NCI-H146 (cell line): ENCODE measurements at regions not wholly inside any gene's neighbourhood (a gene's known extent, or its start where the extent isn't known, plus 50 kb on each side); places are given as distances from the start of the nearest gene placed in this dataset.
"Not testable (repeated sequence)": the region's sequence is repeated elsewhere in the genome, so short reads cannot be mapped to it uniquely, and the experiment has no call there.

ENCODE experiments used
- DNase-seq: peaks from one replicate; lab custom pipeline; 2025; lab: John Stamatoyannopoulos, UW

DNA sequence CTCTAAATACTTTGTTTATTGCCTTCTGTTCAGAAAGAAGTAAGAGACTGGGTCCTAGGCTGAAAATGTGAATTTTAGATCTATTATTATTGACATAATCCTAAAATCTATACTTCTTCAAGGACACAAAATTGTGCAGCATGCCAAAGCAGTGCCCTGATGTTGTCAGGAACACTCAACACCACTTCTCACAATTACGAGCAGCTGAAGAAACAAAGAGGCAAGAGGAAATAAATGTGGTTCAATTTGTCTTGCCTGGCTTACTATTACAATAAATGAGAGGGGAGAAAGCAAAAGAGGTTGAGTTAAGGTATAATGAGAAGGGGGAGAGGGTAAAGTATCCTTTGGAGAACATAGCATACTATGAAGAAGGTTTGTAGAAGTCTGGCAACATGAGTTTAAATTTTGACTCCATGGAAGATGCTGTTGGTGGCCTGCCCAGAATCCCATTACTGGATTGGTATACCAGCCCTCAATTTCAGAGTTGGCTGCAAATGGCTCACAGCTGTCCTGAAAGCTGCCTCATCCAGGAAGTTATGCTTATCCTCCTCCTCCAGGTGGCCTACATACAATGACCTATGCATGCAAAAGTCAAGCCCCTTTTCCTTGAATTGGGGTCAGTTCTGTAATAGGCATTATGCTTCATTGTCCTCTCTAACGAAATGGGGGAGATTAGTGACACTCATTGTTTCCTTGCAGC is 274.6 kb upstream of the SMIM30 start:
- no peak for DNase-seq

DNA sequence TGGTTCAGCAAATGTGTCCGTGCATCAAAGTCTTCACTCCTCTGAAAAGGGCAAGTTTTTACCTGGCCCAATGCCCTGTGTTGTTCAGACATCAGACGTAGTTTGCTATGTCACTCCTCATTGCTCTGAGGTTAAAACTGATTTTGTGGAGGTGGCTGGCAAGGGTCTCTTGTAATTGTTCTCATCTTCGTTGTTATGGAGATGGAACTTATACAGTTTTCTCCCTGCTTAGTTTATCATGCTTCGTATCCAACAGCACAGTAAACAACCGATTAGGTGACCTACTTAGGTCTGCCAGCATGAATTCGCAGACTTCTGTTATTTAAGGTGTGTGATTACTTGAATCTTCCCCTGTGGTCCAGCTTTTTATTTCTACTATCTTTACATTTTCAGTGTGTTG is 274.1 kb upstream of the SMIM30 start:
- no peak for DNase-seq

DNA sequence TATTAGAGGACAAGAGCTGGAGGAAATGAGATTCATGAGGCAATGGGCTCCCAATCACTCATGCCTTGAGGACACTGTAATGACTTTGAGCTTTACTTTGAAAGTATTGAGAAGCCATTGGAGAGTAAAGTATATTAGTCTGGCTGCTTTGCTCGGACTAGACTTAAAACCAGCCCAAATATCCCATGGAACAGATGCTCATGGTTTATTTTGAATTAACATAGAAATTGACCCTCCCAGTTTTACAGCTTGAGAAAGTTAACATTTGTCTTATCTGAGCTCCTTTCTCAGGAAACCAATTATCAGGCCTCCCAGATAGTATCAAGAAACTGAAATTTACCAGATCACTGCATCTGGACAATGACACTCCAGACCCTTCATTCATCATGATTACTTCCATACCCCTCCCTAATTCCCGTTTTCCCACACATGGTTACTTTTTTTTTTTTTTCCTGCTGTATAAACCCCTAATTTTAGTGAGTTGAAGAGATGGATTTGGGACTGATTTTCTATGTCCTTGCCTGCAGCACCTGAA is 270.8 kb upstream of the SMIM30 start:
- no peak for DNase-seq

DNA sequence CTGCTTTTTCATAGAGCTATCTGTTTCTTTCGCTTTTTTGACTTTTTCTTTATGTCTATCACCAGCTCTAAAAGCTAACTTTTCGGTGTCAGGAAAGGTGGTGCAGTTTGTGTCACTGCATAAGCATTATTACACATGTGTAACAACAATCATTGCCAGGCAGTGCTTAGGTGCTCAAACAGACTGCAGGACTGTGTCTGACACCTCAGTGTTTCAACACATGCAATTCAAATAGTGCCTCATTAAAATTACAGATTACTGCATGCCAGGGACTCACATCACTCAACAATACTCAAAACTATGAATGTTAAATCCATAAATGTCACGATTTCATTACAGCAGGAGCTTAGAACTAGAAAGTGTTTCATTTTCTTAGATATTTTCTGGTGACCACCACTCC is 265.3 kb upstream of the SMIM30 start:
- DNase-seq: no peak

DNA sequence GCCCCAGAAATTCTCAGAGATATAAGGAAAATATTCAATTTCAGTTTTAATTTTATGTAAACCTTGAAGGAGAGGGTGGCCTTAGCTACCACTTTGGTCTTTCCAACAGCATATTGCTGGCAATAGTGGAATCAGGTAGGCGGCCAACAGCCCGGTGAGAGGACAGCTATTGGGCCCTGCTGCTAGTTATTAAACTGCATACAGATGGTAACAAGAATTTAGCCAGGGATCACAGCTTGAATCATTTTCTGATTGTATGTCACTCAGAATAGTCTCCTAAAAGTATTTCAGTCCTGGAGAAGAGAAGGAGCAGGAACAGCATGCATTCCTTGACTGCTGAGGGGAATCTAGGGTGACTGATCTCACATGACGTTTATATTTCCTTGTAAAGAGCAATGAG is 261.4 kb upstream of the SMIM30 start:
- DNase-seq: no peak

DNA sequence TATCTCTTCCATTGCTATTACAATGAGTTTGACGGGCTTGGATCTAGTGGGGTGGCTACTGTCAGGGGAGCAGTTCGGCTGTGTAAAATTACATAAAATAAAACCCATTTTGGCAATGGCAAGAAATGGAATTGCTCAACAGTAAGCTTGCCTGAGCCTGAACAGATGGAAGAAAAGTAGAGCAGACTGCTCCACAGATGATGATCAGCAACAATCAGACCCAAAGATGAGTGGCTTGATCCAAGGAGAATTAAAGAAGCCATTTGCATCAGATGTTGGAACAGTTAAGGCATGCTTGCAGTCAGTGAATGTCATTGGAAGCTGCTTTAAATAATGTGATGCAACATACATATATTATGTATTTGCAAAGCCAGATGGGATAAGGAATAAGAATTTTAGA is 256.6 kb upstream of the SMIM30 start:
- no peak for DNase-seq

DNA sequence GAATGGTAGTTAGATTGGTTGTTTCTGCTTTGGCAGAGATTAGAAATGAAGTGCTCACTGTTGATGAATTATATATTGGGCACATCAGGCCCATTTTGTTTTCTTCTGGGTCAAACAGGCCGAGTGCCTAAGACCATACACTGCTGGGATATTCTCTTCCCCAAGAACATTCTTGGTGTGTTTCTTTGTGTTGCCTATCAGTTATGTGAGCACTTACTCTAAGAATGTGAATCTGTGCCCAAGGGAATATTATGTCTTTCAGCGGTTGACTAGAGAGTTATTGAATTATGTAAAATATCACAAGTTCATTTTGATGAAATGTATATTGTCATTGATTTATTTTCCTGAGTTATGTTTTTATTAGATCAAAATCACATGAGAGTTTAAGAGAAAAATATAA is 255.5 kb upstream of the SMIM30 start:
- DNase-seq: no peak

DNA sequence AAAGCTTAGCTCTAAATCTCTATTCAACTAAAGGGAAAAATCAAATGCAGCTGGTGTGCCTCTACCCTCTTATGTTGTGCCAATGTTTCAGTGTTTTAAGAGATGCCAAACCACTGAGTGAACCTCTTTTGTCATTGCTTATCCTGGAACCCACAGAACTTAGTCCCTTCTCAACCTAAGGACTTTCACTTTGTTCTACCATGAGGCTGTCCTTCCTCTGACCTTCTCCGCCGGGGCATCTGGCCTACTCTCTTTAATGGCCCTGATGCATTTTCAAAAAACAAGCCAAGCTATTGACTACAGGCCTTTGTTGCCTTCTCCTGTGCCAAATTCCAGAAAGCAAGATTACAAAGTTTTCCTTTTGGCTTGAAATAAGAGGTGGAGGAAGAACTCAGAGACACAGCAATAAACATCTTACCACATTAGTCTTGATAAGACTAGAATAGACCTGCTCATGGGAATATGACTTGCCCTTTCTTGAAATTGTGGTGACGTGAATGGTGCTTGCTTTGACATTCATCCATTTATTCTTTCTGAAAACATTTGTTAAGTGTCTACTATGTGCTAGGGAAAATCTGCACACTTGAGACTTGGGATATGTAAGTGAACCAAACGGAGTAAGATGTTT is 253.2 kb upstream of the SMIM30 start:
- DNase-seq: no peak

DNA sequence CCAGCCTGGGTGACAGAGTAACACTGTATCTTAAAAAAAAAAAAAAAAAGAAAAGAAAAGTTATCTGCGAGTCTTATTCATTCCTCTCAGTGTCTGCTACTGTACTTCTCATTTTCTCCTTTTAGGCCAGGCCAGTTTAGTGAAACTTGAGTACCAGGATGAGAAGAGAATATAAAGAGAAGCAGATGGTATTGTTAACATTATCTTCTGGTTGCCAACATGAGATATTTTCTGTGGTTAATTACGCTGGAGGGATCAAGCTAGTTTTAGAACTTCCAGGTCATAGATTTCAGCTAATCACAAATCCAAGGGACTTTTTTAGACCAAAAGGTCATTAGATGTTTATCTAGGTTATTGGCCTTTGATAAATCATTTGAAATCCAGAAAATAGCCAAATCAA is 252.6 kb upstream of the SMIM30 start:
- DNase-seq: no peak

DNA sequence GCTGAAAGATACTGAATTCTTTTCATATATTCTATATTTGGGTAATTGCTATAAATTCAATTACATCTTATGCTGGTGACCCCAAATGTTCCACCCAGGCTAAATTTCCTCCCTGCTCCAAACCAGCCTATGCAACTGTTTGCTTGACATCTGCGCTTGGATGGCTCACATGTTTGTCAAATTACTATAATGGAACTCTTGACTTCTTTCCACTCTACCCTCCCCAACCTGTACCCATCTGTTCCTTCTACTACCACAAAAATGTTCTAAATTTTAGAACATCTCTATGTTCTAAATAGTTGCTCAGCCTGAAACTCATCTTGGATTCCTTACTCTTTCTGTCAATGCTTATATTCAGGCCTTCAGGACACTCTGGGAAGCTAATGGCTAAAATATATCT is 249.9 kb upstream of the SMIM30 start:
- no peak for DNase-seq

DNA sequence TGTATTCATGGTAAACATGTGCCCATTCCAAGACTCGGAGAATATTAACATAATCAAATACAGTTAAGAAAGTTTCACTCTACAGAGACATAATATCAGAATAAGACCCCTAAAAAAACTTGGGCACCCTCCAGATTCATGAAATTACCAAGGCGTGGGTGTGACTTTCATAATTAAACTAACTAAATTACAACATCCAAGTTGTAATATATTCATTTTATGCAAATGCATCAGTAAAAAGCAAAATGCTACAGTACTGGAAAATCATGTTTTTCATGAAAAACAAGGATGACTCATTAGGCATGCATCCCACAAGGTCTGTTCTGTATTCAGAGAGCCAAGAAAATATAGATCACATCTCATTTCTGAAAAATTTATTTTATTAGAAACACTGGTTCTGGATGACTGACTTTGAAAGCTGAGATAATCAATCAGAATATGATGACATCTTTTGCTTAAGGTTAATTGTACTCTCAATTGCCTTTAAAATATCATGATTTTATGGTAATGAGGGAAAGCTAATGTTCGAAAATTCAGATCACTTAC is 248.8 kb upstream of the SMIM30 start:
- DNase-seq: no peak

DNA sequence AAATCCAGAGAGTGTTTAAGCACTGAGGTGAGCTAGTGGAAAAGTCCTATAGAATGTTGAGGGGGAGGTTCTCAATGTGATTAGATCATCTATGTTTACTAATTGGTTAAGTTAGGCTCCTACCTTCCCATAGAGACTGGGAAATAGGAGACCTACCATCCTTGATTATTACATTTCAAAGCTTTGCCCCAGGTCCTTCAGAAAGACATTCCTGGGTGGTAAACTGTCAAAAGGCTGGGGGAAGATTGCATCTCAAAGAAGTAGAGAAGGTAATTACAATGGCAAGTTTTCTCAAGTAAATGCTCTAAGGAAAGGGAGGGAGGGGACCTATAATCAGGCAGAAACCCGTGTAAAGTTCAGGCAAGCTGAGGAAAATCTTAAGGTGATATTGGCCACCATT is 247.8 kb upstream of the SMIM30 start:
- no peak for DNase-seq

DNA sequence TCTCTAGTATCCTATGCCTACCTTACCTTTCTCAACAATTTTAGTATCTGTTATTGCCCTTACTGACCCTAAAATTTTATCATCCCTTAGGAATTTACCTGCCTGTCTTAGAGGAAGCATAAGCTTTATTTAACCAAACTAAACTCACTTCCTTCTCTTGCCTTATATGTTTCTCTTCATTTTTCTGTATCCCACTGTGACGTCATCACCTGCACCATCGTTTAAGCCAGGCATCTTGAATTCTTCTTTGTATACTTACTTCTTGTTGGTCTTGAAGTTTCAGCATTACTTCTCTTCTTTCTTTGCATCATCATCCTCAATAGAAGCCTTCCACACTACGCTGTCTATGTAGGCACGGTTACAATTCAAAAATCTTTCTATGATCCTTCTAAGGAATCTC is 231.0 kb upstream of the SMIM30 start:
- DNase-seq: no peak

DNA sequence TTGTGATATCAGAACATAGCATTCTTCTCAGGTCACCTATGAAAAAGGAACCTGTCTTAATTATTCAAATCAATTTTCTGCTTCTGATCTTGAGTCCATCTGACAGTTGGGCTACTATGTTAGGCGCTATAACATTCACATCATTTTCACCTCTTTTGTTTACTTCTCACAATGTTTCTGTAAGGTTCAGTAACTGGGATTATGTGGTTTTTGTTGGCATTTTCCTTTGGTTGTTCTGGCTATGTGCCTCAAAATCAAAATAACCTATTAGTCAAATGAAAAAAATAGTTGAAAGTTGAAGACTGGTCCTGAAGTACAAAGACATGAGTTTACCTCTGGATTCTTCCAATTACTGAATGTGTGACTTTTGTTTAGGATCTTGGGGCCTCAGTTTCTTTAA is 221.3 kb upstream of the SMIM30 start:
- DNase-seq: no peak

DNA sequence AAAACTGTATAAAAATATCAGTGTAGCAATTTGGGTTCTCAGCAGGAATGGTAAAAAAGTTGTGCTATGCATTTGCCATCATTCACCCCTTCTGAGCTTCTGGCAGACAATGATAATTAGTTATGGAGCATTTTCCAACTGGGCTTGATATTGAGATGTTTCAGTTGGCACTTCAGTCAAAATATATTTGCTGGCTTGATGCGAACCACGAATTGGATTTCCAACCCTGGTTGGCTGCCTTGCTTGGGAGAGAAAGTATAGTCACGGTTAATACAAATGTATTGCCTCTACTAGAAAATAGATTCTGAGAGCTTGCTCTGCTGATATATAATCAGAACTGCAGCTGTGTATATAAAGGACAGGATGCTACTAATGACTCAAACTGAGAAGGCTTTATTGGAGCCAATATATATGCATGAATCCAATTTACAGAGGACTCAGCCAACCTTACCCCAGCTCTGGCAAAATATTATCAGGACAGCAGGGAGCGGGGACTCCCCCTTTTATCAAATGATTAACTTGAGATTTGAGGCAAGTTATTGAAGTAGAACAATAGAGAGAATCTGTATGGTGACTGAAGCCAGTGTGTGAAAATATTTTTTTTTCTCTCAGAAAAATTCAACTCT is 219.8 kb upstream of the SMIM30 start:
- no peak for DNase-seq

DNA sequence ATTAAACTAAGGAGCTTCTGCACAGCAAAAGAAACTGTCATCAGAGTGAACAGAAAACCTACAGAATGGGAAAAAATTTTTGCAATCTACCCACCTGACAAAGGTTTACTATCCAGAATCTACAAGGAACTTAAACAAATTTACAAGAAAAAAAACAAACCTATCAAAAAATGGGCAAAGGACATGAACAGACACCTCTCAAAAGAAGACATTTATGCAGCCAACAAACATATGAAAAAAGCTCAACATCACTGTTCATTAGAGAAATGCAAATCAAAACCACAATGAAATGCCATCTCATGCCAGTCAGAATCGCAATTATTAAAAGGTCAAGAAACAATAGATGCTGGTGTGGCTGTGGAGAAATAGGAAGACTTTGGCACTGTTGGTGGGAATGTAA is 218.5 kb upstream of the SMIM30 start:
- not testable (repeated sequence) for DNase-seq

DNA sequence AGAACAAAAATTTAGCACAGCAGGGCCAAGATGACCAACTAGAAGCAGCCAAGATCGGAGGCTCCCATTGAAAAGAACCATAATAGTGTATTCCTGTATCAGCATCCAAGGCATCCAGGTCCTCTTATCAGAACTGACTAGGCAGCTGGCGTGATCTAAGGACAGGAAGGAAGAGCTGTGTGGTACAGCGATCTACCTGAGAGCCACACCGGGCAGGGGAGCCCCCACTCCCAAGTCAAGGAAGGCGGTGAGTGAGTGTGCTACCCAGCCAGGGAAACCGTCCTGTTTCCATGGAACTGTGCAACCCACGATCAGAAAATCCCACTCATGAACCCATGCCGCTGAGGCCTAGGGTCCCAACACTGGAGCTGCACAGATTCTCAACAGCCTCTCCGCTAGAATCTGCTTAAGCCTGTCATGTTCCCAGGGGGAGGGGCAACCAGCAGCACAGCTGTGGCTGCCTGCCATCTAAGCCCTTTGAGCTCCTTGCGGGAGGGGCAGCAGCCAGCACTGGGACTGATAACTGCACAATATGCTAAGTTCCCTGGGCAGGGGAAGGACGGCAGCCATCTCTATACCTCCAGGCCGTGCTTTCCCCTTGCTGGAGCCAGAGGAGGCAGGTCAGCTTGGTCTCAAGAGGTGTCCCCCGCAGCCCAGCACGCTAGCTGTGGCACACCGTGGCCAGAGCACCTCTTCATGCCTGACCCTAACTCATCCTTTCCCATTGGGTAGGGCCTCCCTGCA is 213.0 kb upstream of the SMIM30 start:
- no peak for DNase-seq

DNA sequence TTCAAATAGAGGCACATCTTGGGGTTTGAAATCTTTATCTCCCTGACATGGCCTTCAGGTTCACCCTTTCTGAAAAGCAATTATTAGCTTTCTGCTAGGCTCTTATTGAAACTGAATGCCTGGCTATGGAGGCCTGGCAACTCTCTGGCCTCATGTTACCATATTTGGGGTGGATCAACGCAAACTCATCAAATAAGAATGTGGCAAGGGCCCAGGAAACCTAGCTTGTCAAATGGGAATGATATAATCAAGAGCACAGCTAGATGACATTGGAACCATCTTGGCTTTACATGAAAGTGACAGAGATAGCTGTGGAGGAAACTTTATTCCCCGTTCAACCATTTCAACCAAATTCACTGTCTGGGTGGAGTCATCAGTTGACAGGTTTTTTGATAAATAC is 202.8 kb upstream of the SMIM30 start:
- no peak for DNase-seq

DNA sequence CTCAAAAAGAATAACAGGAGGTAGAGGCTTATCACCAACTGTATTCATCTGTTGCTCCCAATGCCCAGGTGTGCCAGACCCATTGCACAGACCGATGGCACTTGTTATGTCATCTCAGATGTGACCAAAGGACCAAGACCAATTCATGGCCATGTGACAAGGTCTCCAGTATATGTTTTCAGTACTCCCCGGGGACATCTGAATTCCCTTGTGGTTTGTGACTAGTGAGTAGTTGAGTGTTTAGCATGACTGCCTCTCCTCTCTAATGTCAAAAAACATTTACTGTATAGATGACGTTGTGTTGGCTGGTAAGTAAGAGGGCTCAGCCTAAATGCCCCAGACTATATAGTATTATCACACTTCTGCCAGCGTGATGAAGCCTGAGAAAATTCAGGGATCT is 202.1 kb upstream of the SMIM30 start:
- DNase-seq: no peak

DNA sequence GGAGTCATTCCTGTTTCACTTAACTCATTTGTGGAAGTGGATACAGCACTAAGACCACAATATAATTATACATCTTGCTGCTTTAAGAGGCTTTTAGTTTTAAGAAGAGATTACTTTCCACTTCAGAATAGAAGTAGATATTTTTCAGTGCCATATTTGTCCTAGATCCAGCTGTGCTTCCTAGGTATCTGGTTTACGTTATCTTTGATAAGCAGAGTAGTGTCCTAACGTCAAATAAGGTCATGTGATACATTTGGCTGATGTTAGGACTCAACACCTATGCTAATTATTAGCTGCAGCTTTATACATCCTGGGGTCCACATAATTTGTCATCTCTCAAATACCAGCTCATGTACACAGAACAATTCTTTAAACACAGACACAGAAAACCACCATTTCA is 196.2 kb upstream of the SMIM30 start:
- DNase-seq: no peak

DNA sequence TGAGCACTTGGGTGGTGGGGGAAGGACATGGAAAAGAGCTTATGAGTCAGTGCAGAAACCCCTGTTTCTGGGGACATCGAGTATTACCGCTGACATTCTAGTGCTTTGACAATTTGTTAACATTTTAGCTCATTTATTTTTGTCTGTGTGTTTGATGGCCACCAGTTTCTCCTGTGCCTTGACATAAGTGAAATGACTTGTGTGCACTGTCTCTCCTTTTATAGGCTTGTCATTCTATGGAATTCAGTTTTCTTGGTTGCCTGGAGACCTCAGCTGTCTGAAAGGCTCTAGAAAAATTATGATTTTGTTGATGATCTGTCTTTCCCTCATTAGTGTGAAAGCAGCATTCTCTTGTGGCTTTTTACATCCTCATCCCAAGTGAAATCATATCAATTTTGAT is 190.0 kb upstream of the SMIM30 start:
- DNase-seq: no peak

DNA sequence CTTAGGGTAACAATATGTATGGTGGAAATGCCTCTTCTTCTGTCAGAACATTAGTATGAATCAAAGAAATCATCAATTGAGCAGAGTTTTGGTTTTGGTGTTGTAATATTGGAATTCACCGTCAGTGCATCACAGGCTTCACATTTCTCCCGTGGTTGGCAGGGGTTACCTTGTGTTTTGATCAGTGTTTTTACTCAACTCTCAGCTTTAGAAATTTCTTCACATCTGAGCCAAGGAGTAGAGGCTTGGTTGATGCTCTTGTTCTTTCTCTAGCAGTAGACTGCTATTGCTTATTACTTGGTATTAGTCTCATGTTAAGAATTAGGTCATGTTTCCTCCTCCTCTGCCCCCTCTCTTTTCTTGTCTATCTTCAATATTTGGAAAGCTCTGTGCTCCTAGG is 188.8 kb upstream of the SMIM30 start:
- DNase-seq: no peak

DNA sequence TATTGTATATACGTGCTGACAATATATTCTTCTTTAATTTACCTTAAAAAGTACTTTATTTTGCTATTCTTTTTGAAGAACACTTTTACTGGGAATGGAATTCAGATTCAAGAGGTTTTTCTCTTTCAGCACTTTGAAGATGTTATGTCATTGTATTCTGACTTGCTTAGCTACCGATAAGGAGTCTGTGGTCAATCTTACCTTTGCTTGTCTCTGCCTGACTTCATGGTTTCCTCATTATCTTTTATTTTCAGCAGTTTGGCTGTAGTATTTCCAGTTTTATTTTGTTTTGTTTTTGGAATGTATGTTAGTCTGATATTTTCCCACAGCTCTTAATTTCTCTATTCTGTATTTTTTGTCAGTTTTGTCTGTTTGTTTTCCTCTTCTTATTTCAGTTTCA is 187.9 kb upstream of the SMIM30 start:
- DNase-seq: no peak
